ENCODE measurements at regions not wholly inside any gene's neighbourhood (a gene's known extent, or its start where the extent isn't known, plus 50 kb on each side); places are given as distances from the start of the nearest gene placed in this dataset.

DNA sequence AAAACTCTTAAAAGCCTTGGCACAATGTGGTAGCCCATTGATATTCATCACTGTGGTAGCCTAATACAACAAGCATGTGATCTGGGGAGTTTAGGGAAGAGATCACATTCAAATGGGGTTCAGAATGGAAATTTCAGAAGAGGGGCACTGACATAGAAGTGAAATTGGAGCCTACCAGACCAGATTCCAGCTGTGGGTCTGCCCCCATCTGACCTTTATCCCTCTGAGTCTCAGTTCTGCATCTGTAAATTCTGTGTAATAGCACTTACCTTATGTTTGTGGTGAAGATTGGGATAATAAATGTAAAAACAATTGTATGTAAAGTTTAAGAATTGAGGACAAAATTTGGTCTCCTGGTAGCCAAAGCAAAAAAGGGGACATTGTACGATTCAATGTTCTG is 320.4 kb upstream of the BOD1L1 start:
- TF ChIP-seq, protein P1, sequence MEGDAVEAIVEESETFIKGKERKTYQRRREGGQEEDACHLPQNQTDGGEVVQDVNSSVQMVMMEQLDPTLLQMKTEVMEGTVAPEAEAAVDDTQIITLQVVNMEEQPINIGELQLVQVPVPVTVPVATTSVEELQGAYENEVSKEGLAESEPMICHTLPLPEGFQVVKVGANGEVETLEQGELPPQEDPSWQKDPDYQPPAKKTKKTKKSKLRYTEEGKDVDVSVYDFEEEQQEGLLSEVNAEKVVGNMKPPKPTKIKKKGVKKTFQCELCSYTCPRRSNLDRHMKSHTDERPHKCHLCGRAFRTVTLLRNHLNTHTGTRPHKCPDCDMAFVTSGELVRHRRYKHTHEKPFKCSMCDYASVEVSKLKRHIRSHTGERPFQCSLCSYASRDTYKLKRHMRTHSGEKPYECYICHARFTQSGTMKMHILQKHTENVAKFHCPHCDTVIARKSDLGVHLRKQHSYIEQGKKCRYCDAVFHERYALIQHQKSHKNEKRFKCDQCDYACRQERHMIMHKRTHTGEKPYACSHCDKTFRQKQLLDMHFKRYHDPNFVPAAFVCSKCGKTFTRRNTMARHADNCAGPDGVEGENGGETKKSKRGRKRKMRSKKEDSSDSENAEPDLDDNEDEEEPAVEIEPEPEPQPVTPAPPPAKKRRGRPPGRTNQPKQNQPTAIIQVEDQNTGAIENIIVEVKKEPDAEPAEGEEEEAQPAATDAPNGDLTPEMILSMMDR (IDR thresholded peaks at IDR 0.05; ENCODE audit: low read length) = no peak
- no peak for TF ChIP-seq EZH2phosphoT487 (IDR thresholded peaks at IDR 0.05; ENCODE audit: low read length)
- TF ChIP-seq EZH2 (optimal IDR thresholded peaks at IDR 0.05; ENCODE audit: low read depth, low read length) = no peak

Measured in MM.1S (cell line).